ENCODE measurements at regions not wholly inside any gene's neighbourhood (a gene's known extent, or its start where the extent isn't known, plus 50 kb on each side); places are given as distances from the start of the nearest gene placed in this dataset.

GRCh38 chr7:17036584-17036983 is 154.8 kb upstream of the AGR3 start:
- TF ChIP-seq CTCF (IDR thresholded peaks at IDR 0.05) (no peak), POLR2AphosphoS5 (IDR thresholded peaks at IDR 0.05) (no peak)

Measured in breast epithelium (tissue), 3 donors.